ENCODE measurements at regions not wholly inside any gene's neighbourhood (a gene's known extent, or its start where the extent isn't known, plus 50 kb on each side); places are given as distances from the start of the nearest gene placed in this dataset.
A peak's percentile ranks its signal among the peaks of the same experiment; 100 is the strongest.

DNA sequence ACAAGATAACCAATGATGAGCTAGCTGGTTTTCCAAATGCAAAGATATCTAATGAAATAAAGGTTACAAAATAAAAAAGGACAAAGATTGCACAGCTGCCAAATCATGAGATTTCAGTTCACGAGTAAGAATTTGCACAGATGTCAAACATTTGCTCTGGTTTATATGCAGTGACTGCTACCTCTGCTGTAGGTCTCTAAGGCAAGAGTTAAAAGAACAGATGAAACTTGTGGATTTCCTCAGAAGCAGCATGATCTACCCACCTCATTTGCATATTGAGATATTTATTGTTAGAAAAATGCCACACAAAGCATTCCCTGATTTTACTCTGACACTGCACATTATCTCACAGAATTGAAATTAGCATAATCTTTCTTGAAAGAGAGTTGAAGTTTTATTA is 763.2 kb upstream of the ZEB2 start:
- no peak overlapping the region for H3K27ac Mint-ChIP-seq (ENCODE audit: low read depth, unreplicated experiment)
- no peak overlapping the region for H3K4me3 Mint-ChIP-seq (ENCODE audit: unreplicated experiment)
- ChIA-PET POLR2A (no interaction called here), CTCF (no interaction called here)
- H3K36me3 Mint-ChIP-seq (ENCODE audit: insufficient read depth, unreplicated experiment): no peaks in the 10 kb centered on the region
- DNase-seq (ENCODE audit: unreplicated experiment): no peak
- H3K9me3 Mint-ChIP-seq (ENCODE audit: unreplicated experiment): no peaks in the 10 kb centered on the region
- intact Hi-C loops (cut with micrococcal nuclease): no loop called here
- BruUV-seq (replicated peaks): no TSS peak
- no peaks in the 10 kb centered on the region for H3K4me1 Mint-ChIP-seq (ENCODE audit: insufficient read depth, unreplicated experiment)
- no peak for TF ChIP-seq CTCF (IDR thresholded peaks at IDR 0.05; ENCODE audit: unreplicated experiment)
- no peaks in the 10 kb centered on the region for H3K27me3 Mint-ChIP-seq (ENCODE audit: insufficient read depth, unreplicated experiment)

DNA sequence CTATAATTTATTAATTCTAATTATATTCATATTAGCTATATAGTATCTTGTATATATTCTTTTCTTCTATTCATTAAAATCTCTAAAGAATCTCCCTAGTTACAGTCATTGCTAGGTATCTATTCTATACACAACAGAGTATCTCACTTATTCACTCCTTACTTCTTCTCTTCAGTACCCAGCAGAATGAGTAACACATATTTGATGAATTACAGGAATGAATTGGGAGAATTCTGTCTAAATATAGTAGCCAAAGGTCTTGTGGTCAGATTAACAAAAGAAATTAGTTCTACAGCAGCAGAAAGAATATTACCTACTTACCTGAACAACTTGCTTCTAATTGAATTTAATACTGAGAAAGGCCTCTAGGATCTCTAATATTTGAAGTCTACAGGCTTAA is 758.0 kb upstream of the ZEB2 start:
- H3K4me1 Mint-ChIP-seq (ENCODE audit: insufficient read depth, unreplicated experiment): no peaks in the 10 kb centered on the region
- no peaks in the 10 kb centered on the region for H3K9me3 Mint-ChIP-seq (ENCODE audit: unreplicated experiment)
- DNase-seq (ENCODE audit: unreplicated experiment): no peak
- H3K4me3 Mint-ChIP-seq (ENCODE audit: unreplicated experiment): no peak overlapping the region
- no peak overlapping the region for H3K27ac Mint-ChIP-seq (ENCODE audit: low read depth, unreplicated experiment)
- ChIA-PET POLR2A (no interaction called here), CTCF (no interaction called here)
- no peaks in the 10 kb centered on the region for H3K27me3 Mint-ChIP-seq (ENCODE audit: insufficient read depth, unreplicated experiment)
- no TSS peak for BruUV-seq (replicated peaks)
- intact Hi-C loops (cut with micrococcal nuclease): no loop called here
- no peak for TF ChIP-seq CTCF (IDR thresholded peaks at IDR 0.05; ENCODE audit: unreplicated experiment)
- H3K36me3 Mint-ChIP-seq (ENCODE audit: insufficient read depth, unreplicated experiment): no peaks in the 10 kb centered on the region

- Mint-ChIP-seq H3K4me3 (ENCODE audit: unreplicated experiment) (no peak overlapping the region), H3K27ac (ENCODE audit: low read depth, unreplicated experiment) (no peak overlapping the region), H3K4me1 (ENCODE audit: insufficient read depth, unreplicated experiment) (no peaks in the 10 kb centered on the region), H3K36me3 (ENCODE audit: insufficient read depth, unreplicated experiment) (no peaks in the 10 kb centered on the region), H3K27me3 (ENCODE audit: insufficient read depth, unreplicated experiment) (no peaks in the 10 kb centered on the region), H3K9me3 (ENCODE audit: unreplicated experiment) (peaks cover 8% of the 10 kb centered on the region)
- BruUV-seq (replicated peaks): no TSS peak
- peak; percentile 55 for DNase-seq (ENCODE audit: unreplicated experiment)
- ChIA-PET CTCF (no interaction called here), POLR2A (no interaction called here)
- no peak for TF ChIP-seq CTCF (IDR thresholded peaks at IDR 0.05; ENCODE audit: unreplicated experiment)
- intact Hi-C loops (cut with micrococcal nuclease): no loop called here
Observed at GRCh38 chr2:145273840-145274239, 753.9 kb upstream of the ZEB2 start.

GRCh38 chr2:145268931-145269330 is 749.0 kb upstream of the ZEB2 start:
- ChIA-PET POLR2A (no interaction called here), CTCF (no interaction called here)
- Mint-ChIP-seq H3K4me1 (ENCODE audit: insufficient read depth, unreplicated experiment) (no peaks in the 10 kb centered on the region), H3K4me3 (ENCODE audit: unreplicated experiment) (no peak overlapping the region), H3K27me3 (ENCODE audit: insufficient read depth, unreplicated experiment) (no peaks in the 10 kb centered on the region), H3K36me3 (ENCODE audit: insufficient read depth, unreplicated experiment) (no peaks in the 10 kb centered on the region), H3K9me3 (ENCODE audit: unreplicated experiment) (peaks cover 8% of the 10 kb centered on the region), H3K27ac (ENCODE audit: low read depth, unreplicated experiment) (no peak overlapping the region)
- intact Hi-C loops (cut with micrococcal nuclease): no loop called here
- no peak for TF ChIP-seq CTCF (IDR thresholded peaks at IDR 0.05; ENCODE audit: unreplicated experiment)
- no TSS peak for BruUV-seq (replicated peaks)
- DNase-seq (ENCODE audit: unreplicated experiment): no peak

Measured in MCF 10A (cell line).